Aorta (tissue), 5 donors: ENCODE measurements at regions not wholly inside any gene's neighbourhood (a gene's known extent, or its start where the extent isn't known, plus 50 kb on each side); places are given as distances from the start of the nearest gene placed in this dataset.
"Not testable (repeated sequence)": the region's sequence is repeated elsewhere in the genome, so short reads cannot be mapped to it uniquely, and the experiment has no call there.

Experiments
- ATAC-seq: fragments of 200-7000 bp; cut with Tn5 transposase; one replicate; pipeline ENCODE4 v1.9.1; 2022; ENCODE audit warnings: moderate library complexity; ENCODE audit not compliant: low FRiP score
- DNase-seq, 2 donors: peaks; one replicate each; pipeline ENCODE4 v3.0.0-alpha.2; 2020
- H3K27ac ChIP-seq, 2 donors: one replicate each; pipeline ENCODE4 v1.5.1; 2013; ENCODE audit warnings: low read length in 2 of 2, mild to moderate bottlenecking in 2 of 2, moderate library complexity in 2 of 2, control low read depth in 1 of 2, inconsistent platforms in 1 of 2, low read depth in 1 of 2
- H3K27me3 ChIP-seq, 2 donors: one replicate each; pipeline ENCODE4 v1.6.1; 2013; ENCODE audit warnings: control low read depth in 1 of 2, low read length in 1 of 2, mild to moderate bottlenecking in 1 of 2, moderate library complexity in 1 of 2; ENCODE audit not compliant: insufficient read depth in 2 of 2, control insufficient read depth in 1 of 2
- H3K36me3 ChIP-seq, 2 donors: one replicate each; pipeline ENCODE4 v1.6.1; 2013; ENCODE audit warnings: control low read depth in 1 of 2, low read length in 1 of 2, mild to moderate bottlenecking in 1 of 2; ENCODE audit not compliant: insufficient read depth in 2 of 2, control insufficient read depth in 1 of 2
- H3K4me1 ChIP-seq, 2 donors: one replicate each; pipeline ENCODE4 v1.6.1; 2013; ENCODE audit warnings: low read length in 2 of 2, control low read depth in 1 of 2, mild to moderate bottlenecking in 1 of 2, moderate library complexity in 1 of 2; ENCODE audit not compliant: insufficient read depth in 2 of 2, control insufficient read depth in 1 of 2
- H3K4me3 ChIP-seq, 2 donors: one replicate each; pipeline ENCODE4 v1.5.1; 2013; ENCODE audit warnings: low read length in 2 of 2, control low read depth in 1 of 2, mild to moderate bottlenecking in 1 of 2
- H3K9me3 ChIP-seq: one replicate; pipeline ENCODE4 v1.6.1; 2013; ENCODE audit warnings: mild to moderate bottlenecking, low read length; ENCODE audit not compliant: control insufficient read depth
- WGBS, 2 donors: extraction: QIAGEN DNeasy Blood & Tissue Kit; methylation state at CpG; one replicate each; pipeline ENCODE4 v1.1.7; 2013; 5-methylcytosine and 5-hydroxymethylcytosine counted together
- intact Hi-C, 2 donors: fragments of 100-400 bp; cut with DNase I; formaldehyde crosslinking; loops; one replicate each; pipeline versions ENCODE4 v1.14.2 to v1.15.0; 2022
- donor health status: healthy with polysubstance abuse.
- donor health status: Bipolar disorder and iron deficiency.
- donor health status: DM: no; HTN: no; CAD: no.
- donor health status: DM: no; HTN: no; CAD: no.
- donor health status: DM: yes; HTN: yes; CAD: no.

DNA sequence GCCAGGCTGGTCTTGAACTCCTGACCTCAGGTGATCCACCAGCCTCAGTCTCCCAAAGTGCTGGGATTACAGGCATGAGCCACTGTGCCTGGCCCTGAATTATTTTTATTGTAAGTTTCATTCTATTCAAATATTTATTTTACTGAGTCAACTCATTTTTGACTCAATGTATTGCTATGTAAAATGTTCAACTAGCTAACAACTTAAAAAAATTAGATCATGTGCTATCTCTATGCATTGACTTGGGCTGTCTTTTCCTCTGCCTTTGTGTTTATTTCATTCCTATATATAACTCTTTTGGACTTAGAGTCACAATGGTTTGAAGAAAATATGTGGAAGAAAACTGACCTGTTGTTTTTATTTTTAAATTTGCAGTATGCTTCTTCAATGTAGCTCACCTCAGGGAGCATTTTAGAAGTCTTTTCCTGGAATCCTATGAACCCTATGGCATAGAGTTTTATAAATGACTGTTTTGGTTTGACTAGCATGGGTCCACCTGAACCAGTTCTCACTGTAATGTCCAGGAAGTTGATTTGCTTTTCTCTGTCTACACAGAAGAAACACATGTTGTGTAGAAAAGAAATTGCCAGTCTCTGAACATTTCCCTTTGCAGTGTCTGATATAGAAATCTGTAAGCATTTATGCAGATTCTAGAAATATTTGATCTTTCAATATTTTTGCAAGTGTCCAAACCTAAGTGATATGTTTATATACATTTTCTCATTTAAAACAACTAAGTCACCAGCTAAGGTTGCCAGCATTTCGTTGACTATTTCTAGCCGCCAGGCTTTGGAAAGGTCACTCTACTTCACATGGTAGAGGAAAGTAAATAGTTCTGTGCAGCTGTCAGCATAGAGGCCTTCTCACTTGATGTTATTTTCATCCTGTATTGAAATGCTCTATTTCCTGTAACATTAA is 138.8 kb downstream of the PCSK1 start:
- ATAC-seq (no peak), DNase-seq (no peak)
- H3K9me3 ChIP-seq, result no peaks in the 10 kb centered on the region
- WGBS, 2 donors, result 6 to 12% methylated on average over 2 of the region's 2 CpGs
- H3K4me3 ChIP-seq, result no peak overlapping the region
- H3K27me3 ChIP-seq, result no peaks in the 10 kb centered on the region
- no peaks in the 10 kb centered on the region for H3K36me3 ChIP-seq
- intact Hi-C loops, result loop anchor here in 1 of 2 donors (5.0 kb wide), 1 partner anchor 38 kb away; no protein-coding TSS in a partner anchor
- H3K4me1 ChIP-seq, result peaks cover 0 to 3% of the 10 kb centered on the region in 2 donors
- H3K27ac ChIP-seq, result peak overlapping the region in 1 of 2 donors; percentile 77

DNA sequence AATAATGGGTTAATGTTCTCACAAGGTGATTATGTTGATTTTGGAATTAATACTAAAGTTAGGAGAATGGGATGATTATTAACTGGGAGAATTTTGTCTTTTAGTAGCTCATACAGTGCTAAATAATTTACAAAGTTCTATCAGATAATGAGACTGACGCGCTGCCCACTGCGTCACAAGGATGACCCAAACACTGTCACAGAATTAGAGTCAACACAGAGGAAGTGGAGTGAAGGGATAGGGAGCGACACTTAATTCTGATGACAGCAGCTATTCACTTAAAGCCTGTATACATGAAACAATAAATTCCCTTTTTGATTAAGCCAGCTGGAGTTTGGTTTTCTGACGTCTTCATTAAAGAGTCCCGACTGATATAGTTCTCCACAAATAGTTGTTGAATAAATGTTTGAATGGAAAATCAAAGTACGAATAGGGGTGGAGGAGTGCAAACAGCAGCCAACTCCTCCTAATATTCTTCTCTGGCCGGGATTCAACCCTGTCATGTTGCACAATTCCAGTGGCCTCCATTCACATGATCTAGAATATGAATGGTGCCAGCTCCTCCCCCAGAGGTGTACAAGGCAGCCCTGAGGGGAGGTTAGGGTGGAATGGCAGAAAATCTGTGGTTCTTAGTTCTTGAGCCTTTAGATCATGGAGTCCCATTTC is 140.3 kb downstream of the PCSK1 start:
- H3K4me1 ChIP-seq, result peaks cover 0 to 3% of the 10 kb centered on the region in 2 donors
- no peaks in the 10 kb centered on the region for H3K27me3 ChIP-seq
- H3K36me3 ChIP-seq, result no peaks in the 10 kb centered on the region
- H3K9me3 ChIP-seq, result no peaks in the 10 kb centered on the region
- 93% methylated on average over 8 of the region's 8 CpGs for WGBS, 2 donors
- DNase-seq, result peak in 1 of 2 donors; percentile 52
- H3K27ac ChIP-seq, result no peak overlapping the region
- peak; percentile 60 for ATAC-seq
- no peak overlapping the region for H3K4me3 ChIP-seq
- intact Hi-C loops, result loop anchor here in 1 of 2 donors (5.0 kb wide), 1 partner anchor 40 kb away; no protein-coding TSS in a partner anchor

DNA sequence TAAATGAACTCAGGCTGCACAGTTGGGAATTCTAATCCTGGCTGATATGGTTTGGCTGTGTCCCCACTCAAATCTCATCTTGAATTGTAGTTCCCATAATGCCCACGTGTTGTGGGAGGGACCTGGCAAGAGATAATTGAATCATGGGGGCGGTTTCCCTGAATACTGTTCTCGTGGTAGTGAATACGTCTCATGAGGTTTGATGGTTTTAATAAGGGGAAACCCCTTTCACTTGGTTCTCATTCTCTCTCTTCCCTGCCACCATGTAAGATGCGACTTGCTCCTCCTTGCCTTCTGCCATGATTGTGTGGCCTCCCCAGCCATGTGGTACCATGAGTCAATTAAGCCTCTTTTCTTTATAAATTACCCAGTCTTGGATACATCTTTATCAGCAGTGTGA is 143.8 kb downstream of the PCSK1 start:
- H3K4me1 ChIP-seq, H3K27me3 ChIP-seq, DNase-seq, H3K27ac ChIP-seq, intact Hi-C loops, ATAC-seq, H3K4me3 ChIP-seq, H3K9me3 ChIP-seq, H3K36me3 ChIP-seq: not testable (repeated sequence)
- 75 to 80% methylated on average over 5 of the region's 5 CpGs for WGBS, 2 donors

DNA sequence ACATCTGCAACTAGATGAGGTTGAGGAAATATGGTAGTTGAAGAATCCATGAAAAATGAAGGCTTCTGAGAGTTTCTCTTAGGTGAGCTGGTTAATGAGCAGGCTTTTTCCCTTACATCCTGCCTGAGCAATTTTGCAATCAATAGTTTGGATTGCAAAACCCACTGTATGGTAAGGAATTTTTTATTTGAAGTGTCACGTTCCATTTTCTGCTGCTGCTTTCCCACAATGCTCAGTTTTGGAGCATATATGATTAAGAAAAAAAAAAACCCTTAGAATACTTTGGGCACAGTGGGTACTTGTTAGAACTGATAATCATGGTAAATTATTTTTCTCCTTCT is 144.2 kb downstream of the PCSK1 start:
- Histone ChIP-seq H3K4me3 (no peak overlapping the region), H3K27me3 (no peaks in the 10 kb centered on the region), H3K27ac (no peak overlapping the region), H3K4me1 (no peaks in the 10 kb centered on the region), H3K9me3 (no peaks in the 10 kb centered on the region), H3K36me3 (no peaks in the 10 kb centered on the region)
- no peak for ATAC-seq
- intact Hi-C loops, result no loop called here
- WGBS, 2 donors, result 97 to 98% methylated on average over 1 of the region's 1 CpG
- DNase-seq, result no peak

DNA sequence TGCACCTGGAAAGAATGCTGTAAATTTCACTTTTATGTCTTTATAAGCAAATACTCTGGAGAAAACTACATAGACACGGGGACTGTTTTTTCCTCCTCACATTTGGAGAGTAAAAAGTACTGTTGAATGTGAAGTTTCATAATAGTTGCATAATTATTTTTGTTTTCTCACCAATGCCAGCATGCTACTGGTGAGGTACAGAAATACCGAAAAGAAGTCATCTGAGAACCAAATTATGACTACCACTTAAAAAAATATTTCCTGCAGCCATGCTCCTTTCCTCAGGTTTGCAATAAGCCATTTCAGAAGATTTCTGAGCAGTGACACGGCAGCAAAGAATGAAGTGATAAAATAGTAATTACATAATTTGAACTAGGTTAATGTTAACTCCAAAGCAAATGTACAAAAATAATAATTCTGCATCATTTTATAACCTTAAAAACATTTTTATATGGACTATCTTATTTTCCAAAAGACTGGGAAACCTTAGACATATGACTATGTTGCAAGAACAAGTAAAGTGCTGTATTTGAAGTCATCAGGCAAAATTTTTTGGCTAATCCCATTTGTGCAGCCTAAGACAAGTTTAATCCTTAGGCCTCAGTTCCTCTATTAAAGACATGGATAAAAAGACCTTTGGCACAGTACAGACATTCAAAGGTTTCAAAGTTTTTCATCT is 144.7 kb downstream of the PCSK1 start:
- no peak for DNase-seq
- Histone ChIP-seq H3K36me3 (no peaks in the 10 kb centered on the region), H3K9me3 (no peaks in the 10 kb centered on the region), H3K4me1 (no peaks in the 10 kb centered on the region), H3K27me3 (no peaks in the 10 kb centered on the region), H3K4me3 (no peak overlapping the region), H3K27ac (no peak overlapping the region)
- intact Hi-C loops, result no loop called here
- 20 to 36% methylated on average over 3 of the region's 3 CpGs for WGBS, 2 donors
- no peak for ATAC-seq

DNA sequence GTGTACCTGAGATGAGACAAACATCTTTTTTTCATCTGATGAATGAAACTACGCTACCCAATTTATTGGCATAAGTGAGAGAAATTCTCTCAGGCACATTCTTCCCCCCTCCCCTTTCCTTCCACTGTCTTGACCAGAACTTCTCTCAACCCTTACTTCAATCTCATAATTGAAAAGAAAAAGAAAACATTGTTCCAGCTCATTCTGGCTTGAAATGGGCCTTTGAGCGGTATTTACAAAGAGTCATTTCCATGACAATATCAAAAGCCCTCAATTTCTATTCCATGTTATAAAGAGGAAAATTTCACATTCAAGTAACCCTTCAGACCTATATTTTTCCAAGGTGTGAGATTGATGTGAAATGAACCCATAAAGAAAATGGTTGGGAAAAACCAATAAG is 145.9 kb downstream of the PCSK1 start:
- no peaks in the 10 kb centered on the region for H3K36me3 ChIP-seq
- no peaks in the 10 kb centered on the region for H3K9me3 ChIP-seq
- H3K27me3 ChIP-seq, result no peaks in the 10 kb centered on the region
- intact Hi-C loops, result no loop called here
- no peak overlapping the region for H3K4me3 ChIP-seq
- 98 to 99% methylated on average over 2 of the region's 2 CpGs for WGBS, 2 donors
- no peaks in the 10 kb centered on the region for H3K4me1 ChIP-seq
- ATAC-seq (no peak), DNase-seq (no peak)
- no peak overlapping the region for H3K27ac ChIP-seq

DNA sequence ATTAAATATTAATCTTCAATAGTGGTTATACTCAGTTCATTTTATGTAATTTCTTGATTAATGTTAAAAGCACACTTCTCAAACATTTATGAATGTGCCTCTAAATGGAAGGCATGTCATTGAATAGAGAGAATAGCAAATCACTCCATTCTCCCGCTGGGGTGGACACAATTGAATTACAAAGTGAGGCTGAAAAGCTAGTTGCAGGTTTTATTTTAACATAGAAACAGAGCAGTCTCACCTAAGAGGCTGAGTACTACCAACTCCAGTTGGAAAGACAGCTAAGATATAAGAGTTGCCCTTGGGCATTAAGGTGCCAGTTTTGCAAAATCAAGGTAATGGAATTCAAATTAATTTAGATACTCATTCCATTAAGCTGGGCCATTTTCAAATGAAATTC is 147.2 kb downstream of the PCSK1 start:
- no peaks in the 10 kb centered on the region for H3K4me1 ChIP-seq
- 93 to 97% methylated on average over 1 of the region's 1 CpG for WGBS, 2 donors
- H3K4me3 ChIP-seq, result no peak overlapping the region
- ATAC-seq, result no peak
- H3K27me3 ChIP-seq, result no peaks in the 10 kb centered on the region
- H3K27ac ChIP-seq, result no peak overlapping the region
- DNase-seq, result no peak
- intact Hi-C loops, result no loop called here
- H3K9me3 ChIP-seq, result no peaks in the 10 kb centered on the region
- no peaks in the 10 kb centered on the region for H3K36me3 ChIP-seq

DNA sequence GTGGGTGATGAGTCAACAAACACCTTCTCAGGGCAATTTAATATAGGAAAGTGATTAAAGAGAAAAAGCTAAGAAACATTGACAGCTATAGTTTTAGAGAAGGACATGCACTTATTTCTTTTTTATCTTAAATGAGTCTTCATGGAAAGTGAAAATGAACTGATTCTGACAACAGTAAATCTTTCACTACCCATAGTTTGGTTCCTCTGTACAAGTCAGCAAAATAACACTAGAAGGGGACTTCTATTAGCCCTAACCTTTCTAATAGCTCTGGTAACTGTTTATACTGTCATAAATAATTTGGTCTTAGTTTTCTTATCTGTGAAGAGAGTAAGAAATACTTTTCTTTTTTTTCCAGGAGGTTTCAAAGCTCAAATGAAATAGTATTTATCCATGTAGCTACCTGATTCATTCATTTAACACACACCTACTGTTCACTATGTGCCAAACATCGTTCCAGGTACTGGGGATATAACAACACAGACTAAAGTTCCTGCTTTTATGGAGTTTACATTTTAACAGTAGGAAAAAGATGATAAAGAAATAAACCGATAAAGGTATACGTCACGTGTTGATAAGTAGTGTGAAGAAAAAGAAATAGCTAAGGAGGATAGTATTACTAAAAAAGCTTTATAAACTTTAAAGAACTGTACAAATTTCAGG is 148.2 kb downstream of the PCSK1 start:
- 95 to 97% methylated on average over 4 of the region's 4 CpGs for WGBS, 2 donors
- no peak for ATAC-seq
- no peak for DNase-seq
- no peak overlapping the region for H3K27ac ChIP-seq
- no peaks in the 10 kb centered on the region for H3K9me3 ChIP-seq
- no peaks in the 10 kb centered on the region for H3K27me3 ChIP-seq
- intact Hi-C loops, result no loop called here
- no peaks in the 10 kb centered on the region for H3K4me1 ChIP-seq
- H3K36me3 ChIP-seq, result no peaks in the 10 kb centered on the region
- no peak overlapping the region for H3K4me3 ChIP-seq
